SU-DHL-6 (cell line): ENCODE measurements at regions not wholly inside any gene's neighbourhood (a gene's known extent, or its start where the extent isn't known, plus 50 kb on each side); places are given as distances from the start of the nearest gene placed in this dataset.
"Not testable (repeated sequence)": the region's sequence is repeated elsewhere in the genome, so short reads cannot be mapped to it uniquely, and the experiment has no call there.

ENCODE experiments used
- H2AFZ ChIP-seq: fragments of 200-600 bp; sonication (generic); 2 replicates; pipeline ENCODE4 v1.6.1; 2014; ENCODE audit warnings: low read depth, mild to moderate bottlenecking, moderate library complexity, mixed read lengths, antibody characterized with exemption, low read length; ENCODE audit not compliant: severe bottlenecking
- H3F3A ChIP-seq: fragments of 200-600 bp; shearing (Covaris generic); 2 replicates; pipeline ENCODE4 v1.6.0; 2016; ENCODE audit warnings: antibody characterized with exemption, mild to moderate bottlenecking; ENCODE audit not compliant: insufficient read depth
- H3K27ac ChIP-seq: fragments of 200-600 bp; sonication (generic); 2 replicates; pipeline ENCODE4 v1.5.1; 2016; ENCODE audit warnings: low read depth, mild to moderate bottlenecking, low read length, moderate library complexity, mixed read lengths
- H3K27me3 ChIP-seq: fragments of 200-600 bp; sonication (generic), shearing (Covaris generic); 2 replicates; pipeline ENCODE4 v1.6.0; 2014; ENCODE audit warnings: mild to moderate bottlenecking, low read length
- H3K36me3 ChIP-seq: fragments of 200-600 bp; sonication (generic); 2 replicates; pipeline ENCODE4 v1.6.1; 2014; ENCODE audit warnings: mild to moderate bottlenecking, low read length, mixed read lengths
- H3K4me2 ChIP-seq: fragments of 300-600, 200-600 bp; shearing (Covaris generic), sonication (generic); 2 replicates; pipeline ENCODE4 v1.6.0; 2014; ENCODE audit warnings: low read length, low read depth, mild to moderate bottlenecking; ENCODE audit not compliant: poor library complexity, severe bottlenecking
- H3K4me3 ChIP-seq: fragments of 200-600 bp; sonication (generic); 2 replicates; pipeline ENCODE4 v1.5.1; 2014; ENCODE audit warnings: antibody characterized with exemption, low read length, mild to moderate bottlenecking, mixed read lengths; ENCODE audit not compliant: insufficient read depth, poor library complexity, severe bottlenecking
- H3K79me2 ChIP-seq: fragments of 200-600 bp; sonication (generic); 2 replicates; pipeline ENCODE4 v1.6.1; 2014; ENCODE audit warnings: mild to moderate bottlenecking, low read length, moderate library complexity; ENCODE audit not compliant: insufficient read depth
- H3K9ac ChIP-seq: fragments of 200-600 bp; sonication (generic); 2 replicates; pipeline ENCODE4 v1.7.0; 2014; ENCODE audit warnings: mild to moderate bottlenecking, low read length
- H3K9me2 ChIP-seq: fragments of 200-600 bp; sonication (generic); replicated peaks from 2 replicates; pipeline ENCODE4 v1.6.1; 2014; ENCODE audit warnings: low read length; ENCODE audit not compliant: insufficient read depth
- H3K9me3 ChIP-seq: fragments of 200-600 bp; sonication (generic); 2 replicates; pipeline ENCODE4 v1.6.1; 2014; ENCODE audit warnings: low read length, mixed read lengths; ENCODE audit not compliant: insufficient read depth
- H4K20me1 ChIP-seq: fragments of 200-600 bp; sonication (generic); 2 replicates; pipeline ENCODE4 v1.6.1; 2014; ENCODE audit warnings: low read depth, mild to moderate bottlenecking, antibody characterized with exemption, low read length, moderate library complexity, mixed read lengths

- H3F3A ChIP-seq, H3K9ac ChIP-seq, H3K79me2 ChIP-seq, H3K9me3 ChIP-seq, H3K4me3 ChIP-seq, H2AFZ ChIP-seq, H3K9me2 ChIP-seq, H3K36me3 ChIP-seq, H4K20me1 ChIP-seq, H3K27me3 ChIP-seq, H3K27ac ChIP-seq, H3K4me2 ChIP-seq: not testable (repeated sequence)
These were observed 53.9 kb upstream of the TNK2 start for GRCh38 chr3:195962222-195962621.

GRCh38 chr3:195960971-195961775, 52.8 kb upstream of the TNK2 start:
- not testable (repeated sequence) for H3K9ac ChIP-seq, H3K36me3 ChIP-seq, H3F3A ChIP-seq, H3K27ac ChIP-seq, H3K27me3 ChIP-seq, H3K4me2 ChIP-seq, H4K20me1 ChIP-seq, H3K9me3 ChIP-seq, H3K9me2 ChIP-seq, H3K79me2 ChIP-seq, H2AFZ ChIP-seq, H3K4me3 ChIP-seq

DNA sequence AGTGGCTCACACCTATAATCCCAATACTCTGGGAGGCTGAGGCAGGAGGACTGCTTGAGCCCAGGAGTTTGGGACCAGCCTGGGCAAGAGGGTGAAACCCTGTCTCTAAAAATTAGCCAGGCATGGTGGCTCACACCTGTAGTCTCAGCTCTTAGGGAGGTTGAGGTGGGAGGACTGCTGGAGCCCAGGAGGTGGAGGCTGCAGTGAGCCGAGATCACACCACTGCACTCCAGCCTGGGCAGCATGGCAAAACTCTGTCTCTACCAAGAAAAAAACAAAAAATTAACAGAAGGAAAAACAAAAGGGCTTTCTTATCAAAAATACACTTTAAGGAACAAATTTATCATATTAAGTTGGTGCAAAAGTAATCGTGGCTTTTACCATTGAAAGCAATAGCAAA, 51.8 kb upstream of the TNK2 start:
- not testable (repeated sequence) for H2AFZ ChIP-seq, H4K20me1 ChIP-seq, H3K79me2 ChIP-seq, H3F3A ChIP-seq, H3K9ac ChIP-seq, H3K36me3 ChIP-seq, H3K4me3 ChIP-seq, H3K4me2 ChIP-seq, H3K27ac ChIP-seq, H3K9me2 ChIP-seq, H3K9me3 ChIP-seq, H3K27me3 ChIP-seq

- not testable (repeated sequence) for H3K79me2 ChIP-seq, H3K9me3 ChIP-seq, H3K36me3 ChIP-seq, H4K20me1 ChIP-seq, H3K27ac ChIP-seq, H3K27me3 ChIP-seq, H3K9me2 ChIP-seq, H3K4me3 ChIP-seq, H3K9ac ChIP-seq, H3K4me2 ChIP-seq, H3F3A ChIP-seq, H2AFZ ChIP-seq
These were observed 51.2 kb upstream of the TNK2 start for GRCh38 chr3:195959367-195960157.

DNA sequence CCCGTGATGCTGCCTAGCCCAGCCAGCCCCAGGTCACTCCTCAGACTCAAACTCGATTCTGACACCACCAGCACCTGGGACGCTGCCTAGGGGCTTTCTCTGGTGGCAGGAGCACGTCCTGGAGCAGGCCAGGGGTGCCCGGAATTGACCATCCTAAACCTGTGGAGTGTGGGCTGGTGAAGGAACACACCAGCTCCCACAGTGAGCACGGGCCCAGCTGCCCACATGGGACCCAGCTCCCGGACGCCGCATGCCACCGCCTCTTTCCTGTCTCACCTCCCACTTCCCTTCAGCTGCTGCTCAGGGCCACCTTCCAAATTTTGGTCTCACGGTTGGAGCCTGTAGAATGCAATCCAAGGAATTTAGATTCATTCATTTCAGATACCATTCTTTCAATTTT, 50.4 kb upstream of the TNK2 start:
- H3K27me3 ChIP-seq, H3K9me3 ChIP-seq: not testable (repeated sequence)

More for the DNA sequence above, 50.4 kb upstream of the TNK2 start:
- not testable (repeated sequence) for H3K9ac ChIP-seq, H3K9me2 ChIP-seq, H3K4me2 ChIP-seq, H2AFZ ChIP-seq, H3F3A ChIP-seq, H3K36me3 ChIP-seq, H3K4me3 ChIP-seq, H3K79me2 ChIP-seq, H3K27ac ChIP-seq, H4K20me1 ChIP-seq
